ENCODE measurements at regions not wholly inside any gene's neighbourhood (a gene's known extent, or its start where the extent isn't known, plus 50 kb on each side); places are given as distances from the start of the nearest gene placed in this dataset.

- DNase-seq (ENCODE audit: low spot score) = no peak
- no TSS peak for BruUV-seq (replicated peaks)
- TF ChIP-seq EZH2 (IDR thresholded peaks at IDR 0.05; ENCODE audit: borderline replicate concordance, low read depth, low read length, poor library complexity, severe bottlenecking) (no peak), CTCF (conservative IDR thresholded peaks at IDR 0.05; ENCODE audit: low read depth, low read length) (no peak)
- H3K27ac ChIP-seq (ENCODE audit: low read depth, low read length, poor library complexity, severe bottlenecking) = no peak overlapping the region
- H3K9me3 ChIP-seq (ENCODE audit: low read depth, low read length, poor library complexity, severe bottlenecking) = no peaks in the 10 kb centered on the region
- CTCF ChIA-PET = no interaction called here
- intact Hi-C loops (cut with micrococcal nuclease; ENCODE audit: unreplicated experiment) = no loop called here
- H3K4me3 ChIP-seq (ENCODE audit: low read depth, low read length, poor library complexity, severe bottlenecking) = no peak overlapping the region
- POLR2A ChIA-PET (ENCODE audit: low non-redundant PET) = no interaction called here
- peaks cover 74% of the 10 kb centered on the region for H3K27me3 ChIP-seq (replicated peaks; ENCODE audit: insufficient read depth, low read depth, low read length, poor library complexity)
- no peaks in the 10 kb centered on the region for H3K36me3 ChIP-seq (ENCODE audit: insufficient read depth, low read length, poor library complexity, severe bottlenecking)
- no peaks in the 10 kb centered on the region for H3K4me1 ChIP-seq (ENCODE audit: insufficient read depth, low read length, poor library complexity, severe bottlenecking)
Measured at GRCh38 chr22:22184277-22184807, 60.2 kb upstream of the VPREB1 start.

- ChIA-PET CTCF (no interaction called here), POLR2A (ENCODE audit: low non-redundant PET) (no interaction called here)
- intact Hi-C loops (cut with micrococcal nuclease; ENCODE audit: unreplicated experiment) = no loop called here
- no peak for DNase-seq (ENCODE audit: low spot score)
- H3K27me3 ChIP-seq (replicated peaks; ENCODE audit: insufficient read depth, low read depth, low read length, poor library complexity) = peaks cover 74% of the 10 kb centered on the region
- BruUV-seq (replicated peaks) = no TSS peak
- no peaks in the 10 kb centered on the region for H3K9me3 ChIP-seq (ENCODE audit: low read depth, low read length, poor library complexity, severe bottlenecking)
- no peaks in the 10 kb centered on the region for H3K36me3 ChIP-seq (ENCODE audit: insufficient read depth, low read length, poor library complexity, severe bottlenecking)
- no peaks in the 10 kb centered on the region for H3K4me1 ChIP-seq (ENCODE audit: insufficient read depth, low read length, poor library complexity, severe bottlenecking)
- TF ChIP-seq CTCF (conservative IDR thresholded peaks at IDR 0.05; ENCODE audit: low read depth, low read length) (no peak), EZH2 (IDR thresholded peaks at IDR 0.05; ENCODE audit: borderline replicate concordance, low read depth, low read length, poor library complexity, severe bottlenecking) (no peak)
- H3K4me3 ChIP-seq (ENCODE audit: low read depth, low read length, poor library complexity, severe bottlenecking) = no peak overlapping the region
- H3K27ac ChIP-seq (ENCODE audit: low read depth, low read length, poor library complexity, severe bottlenecking) = no peak overlapping the region
Measured at GRCh38 chr22:22182990-22183264, 61.7 kb upstream of the VPREB1 start.

GRCh38 chr22:22182218-22182989 lies 62.2 kb upstream of the VPREB1 start:
- intact Hi-C loops (cut with micrococcal nuclease; ENCODE audit: unreplicated experiment) = no loop called here
- ChIA-PET CTCF (no interaction called here), POLR2A (ENCODE audit: low non-redundant PET) (no interaction called here)
- no peaks in the 10 kb centered on the region for H3K36me3 ChIP-seq (ENCODE audit: insufficient read depth, low read length, poor library complexity, severe bottlenecking)
- H3K27ac ChIP-seq (ENCODE audit: low read depth, low read length, poor library complexity, severe bottlenecking) = no peak overlapping the region
- peaks cover 72% of the 10 kb centered on the region for H3K27me3 ChIP-seq (replicated peaks; ENCODE audit: insufficient read depth, low read depth, low read length, poor library complexity)
- no TSS peak for BruUV-seq (replicated peaks)
- H3K4me1 ChIP-seq (ENCODE audit: insufficient read depth, low read length, poor library complexity, severe bottlenecking) = no peaks in the 10 kb centered on the region
- H3K4me3 ChIP-seq (ENCODE audit: low read depth, low read length, poor library complexity, severe bottlenecking) = no peak overlapping the region
- no peak for TF ChIP-seq EZH2 (IDR thresholded peaks at IDR 0.05; ENCODE audit: borderline replicate concordance, low read depth, low read length, poor library complexity, severe bottlenecking)
- TF ChIP-seq CTCF (conservative IDR thresholded peaks at IDR 0.05; ENCODE audit: low read depth, low read length) = no peak
- H3K9me3 ChIP-seq (ENCODE audit: low read depth, low read length, poor library complexity, severe bottlenecking) = no peaks in the 10 kb centered on the region
- no peak for DNase-seq (ENCODE audit: low spot score)

All from A673 (cell line).